GM10248 (cell line): ENCODE measurements at regions not wholly inside any gene's neighbourhood (a gene's known extent, or its start where the extent isn't known, plus 50 kb on each side); places are given as distances from the start of the nearest gene placed in this dataset.

ENCODE experiments used
- CTCF ChIA-PET: fragments of 300-600 bp; sonication (Branson Sonifier 250); formaldehyde crosslinking; extraction: SDS; loops from one replicate; lab custom pipeline; 2021; ENCODE audit warnings: antibody characterized with exemption; lab: Yijun Ruan, JAX
- POLR2A ChIA-PET: fragments of 350-650 bp; sonication (Branson Sonifier 250); formaldehyde crosslinking; extraction: SDS; loops from one replicate; lab custom pipeline; 2020; ENCODE audit warnings: antibody characterized with exemption; lab: Yijun Ruan, JAX
- DNase-seq: peaks from one replicate; pipeline ENCODE4 v3.0.0; 2012; ENCODE audit errors: extremely low spot score
- CTCF ChIP-seq: IDR thresholded peaks from 2 replicates; pipeline ENCODE4 v1.5.1; 2012; ENCODE audit warnings: mild to moderate bottlenecking, low read depth; ENCODE audit errors: extremely low read depth, missing control alignments, control extremely low read depth

GRCh38 chr18:64710105-64710861 lies 561.4 kb upstream of the LINC00305 start:
- POLR2A ChIA-PET: no interaction called here

GRCh38 chr18:64707052-64707451 lies 558.2 kb upstream of the LINC00305 start:
- POLR2A ChIA-PET: no interaction called here
- CTCF ChIA-PET: no interaction called here
- TF ChIP-seq CTCF: no peak
- no peak for DNase-seq

More at GRCh38 chr18:64710105-64710861, 561.4 kb upstream of the LINC00305 start:
- no peak for DNase-seq
- no peak for TF ChIP-seq CTCF
- CTCF ChIA-PET: no interaction called here

- no peak for TF ChIP-seq CTCF
- ChIA-PET POLR2A (no interaction called here), CTCF (no interaction called here)
- no peak for DNase-seq
Measured at GRCh38 chr18:64699081-64699480, 550.2 kb upstream of the LINC00305 start.

- DNase-seq: no peak
- ChIA-PET POLR2A (no interaction called here), CTCF (no interaction called here)
- no peak for TF ChIP-seq CTCF
Measured at GRCh38 chr18:64695851-64696553, 547.1 kb upstream of the LINC00305 start.

- TF ChIP-seq CTCF: no peak
- ChIA-PET POLR2A (no interaction called here), CTCF (interaction anchor here (1.4 kb wide), 1 partner anchor 24 kb away, joined by 3 read pairs; no protein-coding TSS in a partner anchor)
- no peak for DNase-seq
Measured at GRCh38 chr18:64693766-64694165, 544.9 kb upstream of the LINC00305 start.

GRCh38 chr18:64692826-64693225 lies 543.9 kb upstream of the LINC00305 start:
- no peak for DNase-seq
- POLR2A ChIA-PET: no interaction called here
- CTCF ChIA-PET: interaction anchor here (1.4 kb wide), 1 partner anchor 23 kb away, joined by 3 read pairs; no protein-coding TSS in a partner anchor
- TF ChIP-seq CTCF: no peak
